ENCODE measurements at regions not wholly inside any gene's neighbourhood (a gene's known extent, or its start where the extent isn't known, plus 50 kb on each side); places are given as distances from the start of the nearest gene placed in this dataset.

- no peak for TF ChIP-seq CTCF (IDR thresholded peaks at IDR 0.05; ENCODE audit: low read length)
- TF ChIP-seq EZH2phosphoT487 (IDR thresholded peaks at IDR 0.05; ENCODE audit: low read length): no peak
These were observed 296.7 kb downstream of the FBXW7 start for GRCh38 chr4:152239216-152239615.
